ENCODE measurements at regions not wholly inside any gene's neighbourhood (a gene's known extent, or its start where the extent isn't known, plus 50 kb on each side); places are given as distances from the start of the nearest gene placed in this dataset.

- Mint-ChIP-seq H3K4me1 (peaks cover 34% of the 10 kb centered on the region), H3K27me3 (ENCODE audit: low read depth) (peaks cover 7% of the 10 kb centered on the region), H3K4me3 (no peak overlapping the region), H3K36me3 (no peaks in the 10 kb centered on the region), H3K9me3 (no peaks in the 10 kb centered on the region), H3K27ac (no peak overlapping the region)
- ChIA-PET CTCF (interaction anchor here (1.0 kb wide), 1 partner anchor 9 kb away, joined by 3 read pairs; no protein-coding TSS in a partner anchor), POLR2A (no interaction called here)
- peak; percentile 72 for ATAC-seq
- TF ChIP-seq NFYB (CRISPR knock-in tag; conservative IDR thresholded peaks at IDR 0.05; ENCODE audit: low read depth) = no peak
- no peak for TF ChIP-seq TCF7 (CRISPR knock-in tag; IDR thresholded peaks at IDR 0.05; ENCODE audit: low read depth)
- TF ChIP-seq ZMAT4 (CRISPR knock-in tag; IDR thresholded peaks at IDR 0.05) = no peak
- no peak for TF ChIP-seq JAZF1 (CRISPR knock-in tag; IDR thresholded peaks at IDR 0.05)
- TF ChIP-seq IRF2 (CRISPR knock-in tag; IDR thresholded peaks at IDR 0.05; ENCODE audit: borderline replicate concordance, low read depth) = no peak
- TF ChIP-seq E2F4 (CRISPR knock-in tag; IDR thresholded peaks at IDR 0.05; ENCODE audit: borderline replicate concordance, low read depth) = no peak
- no peak for TF ChIP-seq PRDM15 (CRISPR knock-in tag; IDR thresholded peaks at IDR 0.05)
- TF ChIP-seq CBFB (CRISPR knock-in tag; IDR thresholded peaks at IDR 0.05; ENCODE audit: low read depth) = no peak
- no peak for TF ChIP-seq MYBL2 (CRISPR knock-in tag; IDR thresholded peaks at IDR 0.05)
- no peak for TF ChIP-seq CREM (CRISPR knock-in tag; IDR thresholded peaks at IDR 0.05)
- TF ChIP-seq ZNF423 (CRISPR knock-in tag; IDR thresholded peaks at IDR 0.05) = no peak
- TF ChIP-seq FOXP4 (CRISPR knock-in tag; IDR thresholded peaks at IDR 0.05) = no peak
- no peak for TF ChIP-seq ATF2 (CRISPR knock-in tag; IDR thresholded peaks at IDR 0.05; ENCODE audit: borderline replicate concordance, low read depth)
- TF ChIP-seq SP1 (CRISPR knock-in tag; conservative IDR thresholded peaks at IDR 0.05) = no peak
- TF ChIP-seq ZNF138 (CRISPR knock-in tag; conservative IDR thresholded peaks at IDR 0.05) = no peak
- no peak for TF ChIP-seq EMX1 (CRISPR knock-in tag; IDR thresholded peaks at IDR 0.05)
- DNase-seq (ENCODE audit: low spot score) = no peak
These were observed 94.3 kb upstream of the MBNL2 start for GRCh38 chr13:97127842-97128241.

GRCh38 chr13:97130190-97130589, 91.9 kb upstream of the MBNL2 start:
- H3K4me1 Mint-ChIP-seq = peaks cover 22% of the 10 kb centered on the region
- ATAC-seq (no peak), DNase-seq (ENCODE audit: low spot score) (no peak)
- no peak overlapping the region for H3K27ac Mint-ChIP-seq
- ChIA-PET CTCF (interaction anchor here (0.7 to 1.2 kb wide), 3 partner anchors 20 to 445 kb away, joined by 3 to 4 read pairs (median 3); no protein-coding TSS in a partner anchor), POLR2A (no interaction called here)
- no peak overlapping the region for H3K4me3 Mint-ChIP-seq
- H3K27me3 Mint-ChIP-seq (ENCODE audit: low read depth) = peaks cover 7% of the 10 kb centered on the region
- H3K9me3 Mint-ChIP-seq = no peaks in the 10 kb centered on the region
- H3K36me3 Mint-ChIP-seq = no peaks in the 10 kb centered on the region
- no peak for TF ChIP-seq ZNF263 (CRISPR knock-in tag; IDR thresholded peaks at IDR 0.05; ENCODE audit: low read depth)
- no peak for TF ChIP-seq SOX15 (CRISPR knock-in tag; IDR thresholded peaks at IDR 0.05)
- TF ChIP-seq KAT7 (CRISPR knock-in tag; IDR thresholded peaks at IDR 0.05; ENCODE audit: borderline replicate concordance) = no peak
- no peak for TF ChIP-seq FOXJ3 (CRISPR knock-in tag; IDR thresholded peaks at IDR 0.05; ENCODE audit: borderline replicate concordance)
- TF ChIP-seq ETV6 (CRISPR knock-in tag; IDR thresholded peaks at IDR 0.05) = no peak
- no peak for TF ChIP-seq ZNF423 (CRISPR knock-in tag; IDR thresholded peaks at IDR 0.05)
- TF ChIP-seq USF1 (CRISPR knock-in tag; IDR thresholded peaks at IDR 0.05) = no peak
- TF ChIP-seq ZNF425 (CRISPR knock-in tag; conservative IDR thresholded peaks at IDR 0.05) = no peak

Measured in WTC11 (cell line).